Adipocyte (in vitro differentiated cells): ENCODE measurements at regions not wholly inside any gene's neighbourhood (a gene's known extent, or its start where the extent isn't known, plus 50 kb on each side); places are given as distances from the start of the nearest gene placed in this dataset.

Experiments
- DNase-seq: peaks from one replicate; pipeline ENCODE4 v3.0.0-alpha.2; 2015; ENCODE audit warnings: low read depth
- H3K27me3 ChIP-seq: replicated peaks from 2 replicates; pipeline ENCODE4 v1.7.0; 2013; ENCODE audit warnings: mild to moderate bottlenecking, low read length, moderate library complexity; ENCODE audit not compliant: control insufficient read depth, insufficient read depth
- H3K36me3 ChIP-seq: 2 replicates; pipeline ENCODE4 v1.7.0; 2013; ENCODE audit warnings: low read length, mild to moderate bottlenecking, moderate library complexity; ENCODE audit not compliant: control insufficient read depth, insufficient read depth, severe bottlenecking
- H3K4me1 ChIP-seq: 2 replicates; pipeline ENCODE4 v1.7.0; 2013; ENCODE audit warnings: mild to moderate bottlenecking, low read length, moderate library complexity; ENCODE audit not compliant: control insufficient read depth, insufficient read depth
- H3K4me3 ChIP-seq: 2 replicates; pipeline ENCODE4 v1.7.0; 2013; ENCODE audit warnings: mild to moderate bottlenecking, low read length, moderate library complexity
- H3K9ac ChIP-seq: 2 replicates; pipeline ENCODE4 v1.7.0; 2013; ENCODE audit warnings: mild to moderate bottlenecking, low read length, moderate library complexity
- H3K9me3 ChIP-seq: 2 replicates; pipeline ENCODE4 v1.7.0; 2013; ENCODE audit warnings: mild to moderate bottlenecking, low read length, moderate library complexity; ENCODE audit not compliant: control insufficient read depth

DNA sequence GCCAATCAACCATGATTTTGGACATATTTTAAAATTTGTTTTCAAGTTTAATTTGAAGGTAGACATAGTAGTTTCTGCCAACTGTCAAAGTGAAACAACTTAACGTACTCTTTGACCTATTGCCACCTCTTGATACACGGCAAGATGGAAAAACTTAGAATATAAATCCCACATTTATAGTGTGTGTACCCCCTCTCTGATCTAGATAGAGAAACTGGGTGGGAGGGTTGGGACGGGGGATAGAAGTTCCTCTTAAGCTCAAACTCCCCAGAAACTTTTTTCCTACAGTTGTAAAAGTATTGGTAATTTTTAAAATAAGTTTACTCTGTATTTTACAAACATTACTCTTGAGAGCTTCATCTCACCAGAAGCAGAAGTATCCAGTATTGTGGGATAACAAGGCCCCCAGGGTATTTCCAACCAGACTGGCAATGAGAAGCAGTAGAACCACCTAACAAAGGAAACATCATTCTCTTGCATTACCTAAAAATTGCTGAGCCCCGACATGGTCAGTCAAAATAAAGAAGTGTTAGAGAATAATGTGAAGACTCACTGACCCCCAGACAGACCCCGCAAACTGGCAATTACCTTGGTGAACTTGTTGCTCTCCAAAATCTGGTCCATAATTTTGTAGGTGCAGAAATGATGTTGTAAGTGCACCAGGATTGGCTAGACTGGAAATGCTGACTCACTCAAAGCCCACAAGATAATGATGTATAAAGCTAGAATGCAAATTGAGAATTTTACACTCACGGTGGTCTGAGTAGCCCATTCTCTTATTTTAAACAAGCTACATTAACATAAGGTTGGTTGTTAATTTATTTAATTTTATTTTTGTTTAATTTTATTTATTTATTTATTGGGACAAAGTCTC, 74.7 kb upstream of the TNFAIP3 start:
- no peaks in the 10 kb centered on the region for H3K27me3 ChIP-seq
- no peak for DNase-seq

GRCh38 chr6:137793805-137794515, 73.1 kb upstream of the TNFAIP3 start:
- DNase-seq, result no peak
- Histone ChIP-seq H3K36me3 (no peaks in the 10 kb centered on the region), H3K27me3 (no peaks in the 10 kb centered on the region), H3K4me3 (no peak overlapping the region), H3K9ac (no peak overlapping the region), H3K9me3 (no peaks in the 10 kb centered on the region), H3K4me1 (peaks cover 4% of the 10 kb centered on the region)

More for the DNA sequence above, 74.7 kb upstream of the TNFAIP3 start:
- Histone ChIP-seq H3K9me3 (no peaks in the 10 kb centered on the region), H3K4me1 (peaks cover 4% of the 10 kb centered on the region), H3K36me3 (no peaks in the 10 kb centered on the region), H3K9ac (no peak overlapping the region), H3K4me3 (no peak overlapping the region)

DNA sequence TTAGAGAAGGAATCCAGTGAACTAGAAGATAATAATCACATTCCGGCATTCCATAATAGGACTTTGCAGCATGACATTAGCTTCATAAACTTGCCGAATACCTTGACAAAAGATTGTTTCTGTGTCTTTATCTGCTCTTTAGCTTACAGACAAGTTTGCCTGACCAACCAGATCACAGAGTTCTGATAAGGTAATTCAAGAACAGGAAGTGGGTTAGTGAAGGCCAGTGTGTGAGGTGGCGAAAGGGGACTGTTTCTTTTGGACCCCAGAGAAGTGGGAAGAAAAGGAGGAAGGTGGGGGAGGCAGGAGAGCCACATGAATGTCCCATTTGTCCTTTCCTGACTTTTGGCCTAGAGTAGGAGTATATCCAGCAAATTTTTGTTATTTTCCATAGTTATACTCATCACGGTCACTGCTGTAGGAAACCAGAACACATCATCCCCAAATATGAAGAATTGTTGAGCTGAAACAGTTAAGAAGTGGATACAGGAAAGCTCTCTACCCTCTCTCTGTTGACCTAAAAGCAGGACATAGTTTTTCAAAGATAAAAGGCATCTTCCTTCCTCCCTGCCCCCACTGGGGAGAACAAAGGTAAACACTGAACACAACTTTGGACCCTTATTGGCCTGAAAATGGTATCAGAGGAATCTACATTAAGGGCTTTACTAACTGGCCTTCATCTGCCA, 72.4 kb upstream of the TNFAIP3 start:
- DNase-seq, result no peak
- Histone ChIP-seq H3K9ac (no peak overlapping the region), H3K9me3 (no peaks in the 10 kb centered on the region), H3K4me3 (no peak overlapping the region), H3K36me3 (no peaks in the 10 kb centered on the region), H3K27me3 (no peaks in the 10 kb centered on the region), H3K4me1 (peaks cover 4% of the 10 kb centered on the region)

DNA sequence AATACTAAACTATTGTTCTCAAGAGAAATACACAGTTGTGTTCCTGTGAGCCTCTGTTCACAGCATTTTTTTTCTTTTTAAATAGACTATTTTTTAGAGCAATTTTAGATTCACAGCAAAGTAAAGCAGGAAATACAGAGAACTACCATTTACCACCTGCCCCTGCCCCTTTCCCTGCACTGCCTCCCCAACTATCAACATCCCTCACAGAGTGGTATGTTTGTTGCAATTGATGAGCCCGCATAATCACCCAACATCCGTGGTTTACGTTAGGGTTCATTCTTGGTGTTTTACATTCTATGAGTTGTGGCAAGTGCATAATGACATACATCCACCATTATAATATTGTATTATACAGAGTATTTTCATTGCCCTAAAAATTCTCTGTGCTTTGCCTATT, 71.6 kb upstream of the TNFAIP3 start:
- DNase-seq, result no peak
- Histone ChIP-seq H3K9ac (no peak overlapping the region), H3K4me3 (no peak overlapping the region), H3K9me3 (no peaks in the 10 kb centered on the region), H3K27me3 (no peaks in the 10 kb centered on the region), H3K36me3 (no peaks in the 10 kb centered on the region), H3K4me1 (peaks cover 4% of the 10 kb centered on the region)

DNA sequence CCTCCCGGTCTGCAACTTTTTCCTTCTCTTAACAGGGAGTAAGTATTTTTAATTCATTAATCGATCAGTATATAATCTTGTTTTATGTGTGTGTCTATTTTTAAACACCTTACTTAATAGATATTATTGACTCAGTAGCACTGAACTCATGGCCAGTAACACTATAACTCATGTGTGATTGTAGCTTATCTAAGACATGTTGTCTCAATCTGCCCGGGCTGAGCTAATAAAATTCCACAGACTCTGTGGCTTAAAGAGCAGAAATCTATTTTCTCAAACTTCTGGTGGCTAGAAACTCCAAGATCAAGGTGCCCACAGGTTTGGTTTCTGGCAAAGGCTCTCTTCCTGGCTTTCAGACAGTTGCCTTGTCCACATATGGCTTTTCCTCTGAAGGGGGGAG, 68.8 kb upstream of the TNFAIP3 start:
- no peak overlapping the region for H3K9ac ChIP-seq
- DNase-seq, result no peak
- H3K4me1 ChIP-seq, result no peaks in the 10 kb centered on the region
- no peaks in the 10 kb centered on the region for H3K9me3 ChIP-seq
- H3K27me3 ChIP-seq, result no peaks in the 10 kb centered on the region
- H3K36me3 ChIP-seq, result no peaks in the 10 kb centered on the region
- no peak overlapping the region for H3K4me3 ChIP-seq

GRCh38 chr6:137798846-137799245, 68.2 kb upstream of the TNFAIP3 start:
- Histone ChIP-seq H3K36me3 (no peaks in the 10 kb centered on the region), H3K9me3 (no peaks in the 10 kb centered on the region), H3K4me1 (no peaks in the 10 kb centered on the region), H3K27me3 (no peaks in the 10 kb centered on the region), H3K4me3 (no peak overlapping the region), H3K9ac (no peak overlapping the region)
- no peak for DNase-seq

DNA sequence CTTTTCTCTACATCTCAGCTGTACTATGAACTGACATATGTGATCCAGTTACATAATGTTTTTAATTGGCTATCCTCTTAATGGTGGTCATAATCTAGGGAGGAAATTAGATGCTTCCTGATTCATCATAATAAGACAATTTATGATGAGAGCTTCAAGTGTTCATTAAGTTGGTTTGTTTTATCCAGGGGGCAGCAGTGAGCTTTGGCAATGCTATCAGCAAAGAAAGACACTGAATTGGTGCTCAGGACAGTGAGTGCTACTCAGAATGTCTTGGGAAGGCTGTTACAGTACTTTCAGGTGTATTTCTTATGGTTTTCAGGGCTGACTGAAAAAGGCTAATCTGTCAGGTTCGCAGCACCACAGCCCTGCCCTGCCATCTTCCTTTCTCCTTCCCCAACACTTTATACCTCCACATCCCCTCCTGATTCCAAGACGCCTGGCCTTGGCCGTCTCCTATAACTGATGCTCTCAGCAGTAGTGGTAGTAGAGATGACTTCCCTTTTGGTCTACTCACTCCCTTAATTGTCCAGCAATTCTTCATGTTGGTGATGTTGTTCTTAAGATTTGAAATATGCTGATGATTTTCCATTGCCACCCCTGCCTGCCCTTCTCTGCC, 67.0 kb upstream of the TNFAIP3 start:
- peaks cover 9% of the 10 kb centered on the region for H3K4me1 ChIP-seq
- no peak overlapping the region for H3K4me3 ChIP-seq
- DNase-seq, result peak; percentile 63
- H3K27me3 ChIP-seq, result no peaks in the 10 kb centered on the region
- no peak overlapping the region for H3K9ac ChIP-seq
- no peaks in the 10 kb centered on the region for H3K36me3 ChIP-seq
- no peaks in the 10 kb centered on the region for H3K9me3 ChIP-seq

DNA sequence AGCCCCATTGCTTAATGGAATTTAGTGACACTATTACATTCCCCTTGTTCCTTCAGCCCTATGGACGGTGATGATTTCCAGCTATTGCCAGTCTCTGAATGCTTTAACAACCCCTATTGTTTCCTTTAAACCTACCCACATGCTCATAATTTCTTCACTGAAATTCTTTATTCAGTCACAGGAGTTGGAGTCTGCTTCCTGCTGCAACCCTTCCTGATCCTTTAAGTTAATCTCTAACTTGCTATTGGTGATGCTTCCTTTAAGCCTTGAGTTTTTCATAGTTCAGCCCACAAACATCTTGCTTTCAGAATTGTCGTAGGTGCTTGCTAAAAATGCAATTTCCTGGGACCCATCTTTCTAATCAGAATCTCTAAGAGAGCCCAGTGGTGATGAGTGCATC, 66.3 kb upstream of the TNFAIP3 start:
- no peaks in the 10 kb centered on the region for H3K9me3 ChIP-seq
- no peak overlapping the region for H3K9ac ChIP-seq
- no peaks in the 10 kb centered on the region for H3K36me3 ChIP-seq
- no peak overlapping the region for H3K4me3 ChIP-seq
- no peak for DNase-seq
- no peaks in the 10 kb centered on the region for H3K27me3 ChIP-seq
- H3K4me1 ChIP-seq, result peaks cover 13% of the 10 kb centered on the region

DNA sequence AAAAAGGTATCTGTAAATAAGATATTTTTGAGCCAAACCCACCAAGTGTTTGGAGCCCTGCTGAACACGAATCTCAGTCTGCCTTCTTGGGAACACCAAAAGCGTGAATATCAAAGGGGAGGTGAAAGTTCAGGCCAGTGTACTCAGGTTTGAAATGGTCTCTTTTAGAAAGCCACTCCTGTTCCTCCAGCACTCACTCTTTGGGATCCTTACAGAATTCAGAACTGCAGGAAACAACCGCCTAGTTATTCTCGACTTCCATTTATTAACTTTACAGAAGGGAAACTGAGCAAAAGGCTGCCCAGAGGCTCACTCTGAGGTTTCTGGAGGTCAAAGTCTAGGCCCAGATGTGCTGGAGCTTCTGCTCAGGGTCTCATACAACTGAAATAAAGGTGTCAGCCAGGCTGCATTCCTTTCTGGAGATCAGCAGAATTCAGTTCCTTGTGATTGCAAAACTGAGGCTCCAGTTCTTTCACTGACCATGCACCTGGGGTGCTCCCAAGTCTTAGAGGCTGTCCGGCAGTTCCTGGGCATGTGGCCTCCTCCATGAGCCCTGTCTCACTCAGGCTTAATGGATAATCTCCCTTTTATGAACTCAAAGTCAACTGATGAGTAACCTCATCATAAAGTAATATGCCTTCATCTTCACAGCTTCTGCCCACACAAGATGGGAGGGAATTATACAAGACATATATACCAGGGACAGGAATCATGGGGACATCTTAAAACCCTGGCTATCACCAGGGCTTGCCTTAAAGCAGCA, 65.5 kb upstream of the TNFAIP3 start:
- H3K36me3 ChIP-seq, result no peaks in the 10 kb centered on the region
- no peaks in the 10 kb centered on the region for H3K27me3 ChIP-seq
- H3K4me1 ChIP-seq, result peaks cover 13% of the 10 kb centered on the region
- no peak overlapping the region for H3K4me3 ChIP-seq
- H3K9ac ChIP-seq, result no peak overlapping the region
- no peak for DNase-seq
- no peaks in the 10 kb centered on the region for H3K9me3 ChIP-seq

DNA sequence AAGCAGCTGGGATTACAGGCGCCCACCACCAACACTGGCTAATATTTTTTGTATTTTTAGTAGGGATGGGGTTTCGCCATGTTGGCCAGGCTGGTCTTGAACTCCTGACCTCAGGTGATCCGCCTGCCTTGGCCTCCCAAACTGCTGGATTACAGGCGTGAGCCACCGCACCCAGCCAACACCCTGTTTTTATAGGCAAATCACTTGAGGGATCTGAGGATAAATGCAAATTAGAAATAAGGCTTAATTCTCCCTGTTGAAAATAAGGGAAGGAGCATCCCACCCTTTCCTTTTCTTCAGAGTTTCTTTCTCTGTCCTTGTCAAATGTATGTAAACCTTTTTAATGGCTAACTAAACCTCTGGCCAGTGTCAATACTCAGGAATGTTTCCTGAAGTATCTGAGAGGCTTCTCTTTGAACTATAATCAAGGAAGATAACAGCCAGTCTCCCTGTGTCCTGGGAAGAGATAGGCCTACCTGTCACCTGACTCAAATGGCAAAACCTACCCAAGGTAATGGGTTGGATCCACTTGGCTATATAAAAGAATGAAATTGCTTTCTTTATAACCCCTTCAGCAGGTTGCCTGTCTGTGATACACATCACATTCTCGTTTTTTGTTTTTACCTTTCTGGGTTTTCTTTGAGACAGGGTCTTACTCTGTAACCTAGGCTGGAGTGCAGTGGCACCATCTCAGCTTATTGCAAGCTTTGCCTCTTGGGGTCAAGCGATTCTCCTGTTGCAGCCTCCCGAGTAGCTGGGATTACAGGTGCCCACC, 64.5 kb upstream of the TNFAIP3 start:
- no peaks in the 10 kb centered on the region for H3K9me3 ChIP-seq

More for the DNA sequence above, 64.5 kb upstream of the TNFAIP3 start:
- H3K27me3 ChIP-seq, result no peaks in the 10 kb centered on the region
- no peak for DNase-seq
- no peaks in the 10 kb centered on the region for H3K36me3 ChIP-seq
- peaks cover 13% of the 10 kb centered on the region for H3K4me1 ChIP-seq
- H3K4me3 ChIP-seq, result no peak overlapping the region
- no peak overlapping the region for H3K9ac ChIP-seq
